ENCODE measurements at regions not wholly inside any gene's neighbourhood (a gene's known extent, or its start where the extent isn't known, plus 50 kb on each side); places are given as distances from the start of the nearest gene placed in this dataset.
"Not testable (repeated sequence)": the region's sequence is repeated elsewhere in the genome, so short reads cannot be mapped to it uniquely, and the experiment has no call there.

DNA sequence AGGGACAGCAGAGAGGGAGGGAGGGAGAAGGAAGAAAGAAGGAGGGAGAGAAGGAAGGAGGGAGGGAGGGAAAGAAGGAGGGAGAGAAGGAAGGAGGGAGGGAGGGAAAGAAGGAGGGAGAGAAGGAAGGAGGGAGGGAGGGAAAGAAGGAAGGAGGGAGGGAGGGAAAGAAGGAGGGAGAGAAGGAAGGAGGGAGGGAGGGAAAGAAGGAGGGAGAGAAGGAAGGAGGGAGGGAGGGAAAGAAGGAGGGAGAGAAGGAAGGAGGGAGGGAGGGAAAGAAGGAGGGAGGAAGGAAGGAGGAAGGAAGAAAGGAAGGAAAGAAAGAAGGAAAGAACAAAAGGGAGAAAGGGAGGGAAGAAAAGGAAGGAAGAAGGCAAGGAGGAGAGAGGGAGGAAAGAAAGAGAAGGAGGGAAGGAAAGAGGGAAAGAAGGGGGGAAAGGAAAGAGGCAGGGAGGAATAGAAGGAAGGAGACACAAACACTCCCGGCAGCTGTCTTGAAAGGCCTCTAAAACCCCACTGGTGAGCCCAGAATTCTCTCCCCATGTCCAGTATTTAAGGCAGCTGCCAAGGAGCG lies 153.0 kb downstream of the TFAP2C start:
- H3K9me3 Mint-ChIP-seq; H3K4me3 Mint-ChIP-seq; H3K27ac Mint-ChIP-seq; intact Hi-C loops (cut with micrococcal nuclease); H3K36me3 Mint-ChIP-seq (ENCODE audit: low read depth); DNase-seq (ENCODE audit: low spot score); H3K27me3 Mint-ChIP-seq (ENCODE audit: insufficient read depth): not testable (repeated sequence)
- H3K4me1 Mint-ChIP-seq (ENCODE audit: low read depth) = peaks cover 13% of the 10 kb centered on the region

DNA sequence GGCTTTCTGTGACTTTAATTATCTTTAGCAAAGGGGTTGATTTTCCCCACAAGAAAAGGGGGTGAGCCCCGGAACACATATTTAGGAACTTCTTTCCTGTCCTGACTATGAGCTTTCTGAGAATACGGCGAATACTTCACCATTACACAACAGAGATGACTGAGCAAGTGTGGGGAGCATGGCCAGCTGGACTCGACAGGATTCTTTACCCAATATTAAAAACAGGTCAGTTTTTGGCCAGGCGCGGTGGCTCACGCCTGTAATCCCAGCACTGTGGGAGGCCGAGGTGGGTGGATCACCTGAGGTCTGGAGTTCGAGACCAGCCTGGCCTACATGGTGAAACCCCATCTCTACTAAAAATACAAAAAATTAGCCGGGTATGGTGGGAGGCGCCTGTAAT lies 153.7 kb downstream of the TFAP2C start:
- H3K9me3 Mint-ChIP-seq; H3K27ac Mint-ChIP-seq; DNase-seq (ENCODE audit: low spot score); H3K4me3 Mint-ChIP-seq; H3K27me3 Mint-ChIP-seq (ENCODE audit: insufficient read depth); intact Hi-C loops (cut with micrococcal nuclease); H3K36me3 Mint-ChIP-seq (ENCODE audit: low read depth): not testable (repeated sequence)
- peaks cover 13% of the 10 kb centered on the region for H3K4me1 Mint-ChIP-seq (ENCODE audit: low read depth)

DNA sequence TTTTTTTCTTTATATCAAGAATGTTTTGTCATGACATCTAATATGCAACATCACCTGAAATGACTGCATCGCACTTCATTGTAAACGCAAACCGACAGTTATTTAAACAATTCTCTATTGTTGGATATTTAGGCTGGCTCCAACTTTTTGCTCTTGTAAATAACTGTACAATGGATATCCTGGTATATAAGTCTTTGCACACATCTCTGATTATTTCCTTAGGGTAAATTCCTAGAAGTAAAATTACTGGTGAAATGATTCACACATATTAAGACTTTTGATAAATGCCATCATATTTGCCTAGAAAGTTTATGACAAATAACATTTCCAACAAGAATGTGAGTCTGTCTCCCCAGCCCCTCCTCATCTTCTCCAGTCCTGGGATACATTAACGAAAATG lies 154.7 kb downstream of the TFAP2C start:
- peaks cover 4% of the 10 kb centered on the region for H3K4me1 Mint-ChIP-seq (ENCODE audit: low read depth)
- H3K9me3 Mint-ChIP-seq = no peaks in the 10 kb centered on the region
- no peak overlapping the region for H3K4me3 Mint-ChIP-seq
- no peaks in the 10 kb centered on the region for H3K36me3 Mint-ChIP-seq (ENCODE audit: low read depth)
- H3K27ac Mint-ChIP-seq = no peak overlapping the region
- peaks cover 4% of the 10 kb centered on the region for H3K27me3 Mint-ChIP-seq (ENCODE audit: insufficient read depth)
- intact Hi-C loops (cut with micrococcal nuclease) = no loop called here
- DNase-seq (ENCODE audit: low spot score) = no peak

DNA sequence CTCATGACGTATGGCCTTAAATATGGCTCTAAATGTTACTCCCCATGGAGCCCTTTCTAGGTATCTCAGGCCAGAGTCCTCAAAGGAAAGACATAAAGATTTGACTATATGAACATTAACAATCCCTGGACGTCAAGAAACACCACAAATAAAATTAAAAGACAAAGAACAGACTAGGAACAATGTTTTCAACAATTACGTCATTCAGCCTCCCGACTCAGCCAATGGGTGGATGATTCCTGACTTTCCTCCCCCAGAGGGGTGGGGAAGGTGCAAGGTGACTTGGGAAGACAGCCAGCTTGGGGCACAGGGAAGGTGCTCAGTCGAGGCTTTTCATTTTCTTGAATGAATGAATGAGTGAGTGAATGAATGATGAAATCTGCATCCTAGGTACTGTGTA lies 157.4 kb downstream of the TFAP2C start:
- intact Hi-C loops (cut with micrococcal nuclease) = no loop called here
- Mint-ChIP-seq H3K27ac (no peak overlapping the region), H3K36me3 (ENCODE audit: low read depth) (no peaks in the 10 kb centered on the region), H3K9me3 (no peaks in the 10 kb centered on the region), H3K4me3 (no peak overlapping the region), H3K4me1 (ENCODE audit: low read depth) (no peaks in the 10 kb centered on the region), H3K27me3 (ENCODE audit: insufficient read depth) (no peaks in the 10 kb centered on the region)
- DNase-seq (ENCODE audit: low spot score) = no peak

DNA sequence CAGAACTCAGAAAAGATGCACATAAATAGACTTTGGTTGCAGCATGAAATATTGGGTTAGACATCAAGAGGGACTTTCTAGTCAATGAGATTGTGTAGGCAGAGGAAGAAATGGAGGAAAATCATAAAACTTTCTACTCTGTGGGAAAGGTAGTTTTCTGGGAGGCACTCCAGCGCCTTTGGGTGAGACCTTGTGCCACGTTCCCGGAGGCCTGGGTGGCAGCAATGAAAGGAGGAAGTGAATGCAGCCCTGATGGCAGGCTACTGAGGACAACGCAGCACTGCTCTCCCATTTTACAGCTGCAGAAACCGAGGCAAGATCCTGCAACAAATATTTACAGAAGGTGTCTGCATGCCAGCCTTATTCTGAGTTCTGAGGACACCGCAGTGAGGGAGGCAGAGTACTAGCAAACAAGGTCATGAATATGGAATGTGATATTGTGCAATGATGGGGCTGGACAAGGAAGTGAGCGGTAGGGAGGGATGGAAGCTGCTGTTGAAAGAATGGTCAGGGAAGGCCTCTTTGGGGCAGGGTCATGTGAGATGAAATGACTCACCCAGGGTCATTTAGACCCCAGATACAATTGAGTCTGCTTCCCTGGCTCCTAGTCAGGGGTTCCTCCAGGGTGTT lies 159.1 kb downstream of the TFAP2C start:
- Mint-ChIP-seq H3K36me3 (ENCODE audit: low read depth) (no peaks in the 10 kb centered on the region), H3K27ac (no peak overlapping the region), H3K9me3 (no peaks in the 10 kb centered on the region), H3K4me1 (ENCODE audit: low read depth) (no peaks in the 10 kb centered on the region), H3K27me3 (ENCODE audit: insufficient read depth) (no peaks in the 10 kb centered on the region), H3K4me3 (no peak overlapping the region)
- no peak for DNase-seq (ENCODE audit: low spot score)
- intact Hi-C loops (cut with micrococcal nuclease) = no loop called here

DNA sequence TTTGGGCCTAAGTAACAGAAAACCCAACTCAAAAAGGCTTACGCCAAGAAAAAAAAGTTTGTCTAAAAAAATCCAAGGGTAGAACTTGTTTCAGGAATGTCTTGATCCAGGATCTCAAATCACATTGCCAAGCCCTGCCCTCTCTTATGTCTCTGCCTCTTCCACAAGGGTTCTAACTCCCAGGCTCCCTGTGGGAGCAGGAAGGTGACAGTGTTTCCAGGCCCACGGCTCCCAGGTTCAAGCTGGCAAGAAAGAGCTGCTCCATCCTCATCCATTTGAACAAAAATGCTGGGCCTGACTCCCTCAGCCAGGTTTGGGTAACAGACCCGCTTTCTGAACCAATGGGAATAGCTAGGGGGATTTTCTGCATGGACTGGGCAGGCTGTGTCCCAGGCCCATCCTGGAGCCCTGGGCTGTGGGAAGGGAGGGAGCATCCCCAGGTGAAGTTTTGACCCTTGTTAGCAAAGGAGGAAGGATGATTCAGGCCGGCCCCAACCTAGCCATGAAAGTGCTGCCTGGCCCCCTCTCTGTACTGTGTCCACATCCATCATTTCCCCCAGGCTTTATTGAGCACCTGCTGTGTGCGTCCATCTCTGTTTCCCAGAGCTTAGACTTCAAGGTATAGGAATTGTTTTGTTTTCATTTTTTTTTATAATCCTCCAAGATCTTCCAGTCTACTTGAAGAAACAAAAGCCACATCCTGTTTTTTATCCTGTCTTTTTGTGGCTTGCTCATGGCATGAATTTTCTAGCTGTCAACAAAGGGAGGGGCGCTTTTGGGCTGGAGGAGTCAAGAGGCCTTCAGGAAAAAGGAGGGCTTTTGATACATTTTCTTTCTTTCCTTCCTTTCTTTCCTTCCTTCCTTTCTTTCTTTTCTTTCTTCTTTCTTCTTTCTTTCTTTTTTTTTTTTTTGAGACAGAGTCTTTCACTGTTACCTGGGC lies 159.8 kb downstream of the TFAP2C start:
- no peaks in the 10 kb centered on the region for H3K4me1 Mint-ChIP-seq (ENCODE audit: low read depth)
- H3K36me3 Mint-ChIP-seq (ENCODE audit: low read depth) = no peaks in the 10 kb centered on the region
- no peak overlapping the region for H3K27ac Mint-ChIP-seq
- H3K27me3 Mint-ChIP-seq (ENCODE audit: insufficient read depth) = no peaks in the 10 kb centered on the region
- DNase-seq (ENCODE audit: low spot score) = no peak
- intact Hi-C loops (cut with micrococcal nuclease) = no loop called here
- no peaks in the 10 kb centered on the region for H3K9me3 Mint-ChIP-seq
- no peak overlapping the region for H3K4me3 Mint-ChIP-seq

DNA sequence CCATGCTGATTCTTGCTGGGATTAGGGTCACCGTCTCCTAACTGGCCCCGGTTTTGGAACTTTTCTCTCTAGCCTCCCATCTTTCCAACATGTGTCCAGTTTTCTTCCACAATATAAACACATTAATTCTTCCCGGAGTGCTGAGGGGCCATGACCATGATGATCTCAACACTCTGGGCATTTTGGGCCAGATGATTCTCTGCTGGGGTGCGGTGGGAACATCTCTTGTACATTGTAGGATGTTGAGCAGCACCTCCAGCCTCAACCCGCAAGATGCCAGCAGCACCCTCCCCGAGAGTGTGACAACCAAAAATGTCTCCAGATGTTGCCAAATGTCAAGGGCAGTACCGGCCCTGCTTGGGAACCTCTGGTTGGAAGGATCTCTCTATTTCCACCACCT lies 164.8 kb downstream of the TFAP2C start:
- Mint-ChIP-seq H3K4me1 (ENCODE audit: low read depth) (no peaks in the 10 kb centered on the region), H3K9me3 (peaks cover 5% of the 10 kb centered on the region), H3K36me3 (ENCODE audit: low read depth) (no peaks in the 10 kb centered on the region), H3K27ac (no peak overlapping the region), H3K27me3 (ENCODE audit: insufficient read depth) (no peaks in the 10 kb centered on the region), H3K4me3 (no peak overlapping the region)
- intact Hi-C loops (cut with micrococcal nuclease) = no loop called here
- DNase-seq (ENCODE audit: low spot score) = no peak

DNA sequence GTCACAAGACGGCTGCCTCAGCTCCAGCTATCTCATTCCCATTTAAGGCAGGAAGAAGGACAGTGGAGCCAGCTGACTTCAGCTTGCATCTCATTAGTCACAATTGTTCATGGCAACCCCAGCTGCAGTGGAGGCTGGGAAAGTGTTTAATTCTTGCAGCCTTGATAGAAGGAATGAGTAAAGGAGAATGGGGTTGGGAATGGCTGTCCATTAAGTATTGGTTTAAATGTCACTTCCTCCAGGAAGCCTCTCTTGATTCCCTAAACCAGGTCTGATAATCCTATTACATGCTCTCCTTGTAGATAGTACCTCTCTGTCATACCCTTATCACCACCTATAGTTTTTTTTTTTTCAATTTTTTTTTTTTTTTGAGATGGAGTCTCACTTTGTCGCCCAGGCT lies 166.4 kb downstream of the TFAP2C start:
- no peak overlapping the region for H3K4me3 Mint-ChIP-seq
- no peaks in the 10 kb centered on the region for H3K4me1 Mint-ChIP-seq (ENCODE audit: low read depth)
- H3K27ac Mint-ChIP-seq = no peak overlapping the region
- intact Hi-C loops (cut with micrococcal nuclease) = no loop called here
- no peak for DNase-seq (ENCODE audit: low spot score)
- peaks cover 5% of the 10 kb centered on the region for H3K9me3 Mint-ChIP-seq
- H3K27me3 Mint-ChIP-seq (ENCODE audit: insufficient read depth) = no peaks in the 10 kb centered on the region
- no peaks in the 10 kb centered on the region for H3K36me3 Mint-ChIP-seq (ENCODE audit: low read depth)

DNA sequence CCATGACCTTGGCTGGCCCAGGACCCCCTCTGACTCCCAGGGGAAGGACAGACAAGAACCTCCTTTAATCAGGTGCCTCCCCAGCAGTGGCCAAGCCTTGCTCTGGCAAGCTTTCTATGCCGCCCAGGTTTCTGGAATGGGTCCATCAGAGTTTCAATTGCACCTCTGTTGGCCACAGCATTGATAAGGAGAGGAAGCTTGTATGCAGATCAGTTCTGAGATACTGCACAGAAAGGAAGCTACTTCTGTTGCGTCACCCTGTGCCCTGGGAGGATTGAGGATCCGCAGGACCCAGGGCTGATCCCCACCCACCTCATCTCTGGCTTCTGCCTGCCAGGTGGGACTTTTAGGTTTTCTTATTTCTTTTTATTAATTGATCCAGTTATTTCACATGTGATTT lies 167.2 kb downstream of the TFAP2C start:
- Mint-ChIP-seq H3K4me3 (no peak overlapping the region), H3K36me3 (ENCODE audit: low read depth) (no peaks in the 10 kb centered on the region), H3K4me1 (ENCODE audit: low read depth) (no peaks in the 10 kb centered on the region), H3K9me3 (peaks cover 5% of the 10 kb centered on the region), H3K27ac (no peak overlapping the region), H3K27me3 (ENCODE audit: insufficient read depth) (no peaks in the 10 kb centered on the region)
- intact Hi-C loops (cut with micrococcal nuclease) = no loop called here
- DNase-seq (ENCODE audit: low spot score) = no peak

DNA sequence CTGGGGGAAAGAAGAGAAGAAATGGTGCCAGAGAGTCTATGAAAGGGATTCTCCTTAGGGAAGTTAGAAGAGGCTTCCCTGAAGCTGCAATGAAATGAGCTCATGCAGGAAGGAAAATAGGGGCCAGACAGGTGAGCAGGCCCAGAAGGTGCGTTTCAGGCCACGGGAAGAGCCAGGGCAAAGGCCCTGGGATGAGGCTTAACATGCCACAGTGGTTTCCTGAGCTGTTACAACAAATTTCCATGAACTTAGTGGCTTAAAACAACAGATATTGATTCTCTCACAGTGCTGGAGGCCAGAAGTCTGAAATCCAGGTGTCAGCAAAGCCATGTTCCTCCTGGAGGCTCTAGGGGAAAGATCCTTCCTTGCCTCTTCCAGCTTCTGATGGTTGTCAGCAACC lies 167.9 kb downstream of the TFAP2C start:
- Mint-ChIP-seq H3K4me3 (no peak overlapping the region), H3K36me3 (ENCODE audit: low read depth) (no peaks in the 10 kb centered on the region), H3K9me3 (peaks cover 5% of the 10 kb centered on the region), H3K27ac (no peak overlapping the region), H3K4me1 (ENCODE audit: low read depth) (no peaks in the 10 kb centered on the region), H3K27me3 (ENCODE audit: insufficient read depth) (no peaks in the 10 kb centered on the region)
- no peak for DNase-seq (ENCODE audit: low spot score)
- intact Hi-C loops (cut with micrococcal nuclease) = no loop called here

DNA sequence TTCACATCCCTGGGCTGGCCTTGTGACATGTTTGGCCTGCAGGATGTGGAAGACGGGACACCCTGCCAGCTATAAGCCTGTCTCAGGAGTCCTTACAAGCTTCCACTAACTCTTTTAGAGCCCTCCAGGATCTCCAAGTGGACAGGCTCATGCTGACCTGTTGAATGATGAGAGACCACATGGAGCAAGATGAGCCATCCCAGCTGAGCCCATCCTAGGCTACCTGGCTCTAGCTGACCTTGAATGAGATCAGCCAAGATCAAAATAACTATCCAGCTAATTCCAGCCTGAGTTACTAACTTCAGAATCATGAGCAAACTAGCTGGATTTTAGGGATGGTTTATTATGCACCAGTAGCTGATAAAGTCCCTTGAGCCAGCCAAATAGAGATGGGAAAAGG lies 169.5 kb downstream of the TFAP2C start:
- intact Hi-C loops (cut with micrococcal nuclease) = no loop called here
- no peak overlapping the region for H3K27ac Mint-ChIP-seq
- H3K36me3 Mint-ChIP-seq (ENCODE audit: low read depth) = no peaks in the 10 kb centered on the region
- no peaks in the 10 kb centered on the region for H3K4me1 Mint-ChIP-seq (ENCODE audit: low read depth)
- H3K4me3 Mint-ChIP-seq = no peak overlapping the region
- H3K27me3 Mint-ChIP-seq (ENCODE audit: insufficient read depth) = no peaks in the 10 kb centered on the region
- DNase-seq (ENCODE audit: low spot score) = no peak
- peaks cover 5% of the 10 kb centered on the region for H3K9me3 Mint-ChIP-seq

DNA sequence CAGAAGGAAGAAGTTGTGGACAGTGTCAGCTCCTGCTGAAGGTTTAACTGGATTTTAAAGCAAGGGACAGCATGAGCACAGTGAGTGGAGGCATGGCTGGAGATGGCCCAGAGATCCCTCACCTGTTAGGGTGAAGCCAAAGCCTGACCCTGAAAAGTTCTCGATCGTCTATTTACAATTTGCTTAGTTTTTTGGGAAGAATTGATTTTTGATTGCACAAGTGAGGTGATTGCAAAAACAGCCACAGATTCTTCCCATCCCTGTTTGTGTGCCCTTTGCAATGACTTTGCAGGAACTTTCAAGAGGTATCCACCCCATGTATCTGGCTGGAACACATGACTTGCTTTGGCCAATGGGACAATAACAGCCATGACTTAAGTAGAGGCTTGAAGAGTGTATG lies 170.1 kb downstream of the TFAP2C start:
- intact Hi-C loops (cut with micrococcal nuclease) = no loop called here
- no peak overlapping the region for H3K4me3 Mint-ChIP-seq
- H3K36me3 Mint-ChIP-seq (ENCODE audit: low read depth) = no peaks in the 10 kb centered on the region
- peaks cover 1% of the 10 kb centered on the region for H3K27me3 Mint-ChIP-seq (ENCODE audit: insufficient read depth)
- no peaks in the 10 kb centered on the region for H3K4me1 Mint-ChIP-seq (ENCODE audit: low read depth)
- H3K9me3 Mint-ChIP-seq = peaks cover 5% of the 10 kb centered on the region
- H3K27ac Mint-ChIP-seq = no peak overlapping the region
- DNase-seq (ENCODE audit: low spot score) = no peak

DNA sequence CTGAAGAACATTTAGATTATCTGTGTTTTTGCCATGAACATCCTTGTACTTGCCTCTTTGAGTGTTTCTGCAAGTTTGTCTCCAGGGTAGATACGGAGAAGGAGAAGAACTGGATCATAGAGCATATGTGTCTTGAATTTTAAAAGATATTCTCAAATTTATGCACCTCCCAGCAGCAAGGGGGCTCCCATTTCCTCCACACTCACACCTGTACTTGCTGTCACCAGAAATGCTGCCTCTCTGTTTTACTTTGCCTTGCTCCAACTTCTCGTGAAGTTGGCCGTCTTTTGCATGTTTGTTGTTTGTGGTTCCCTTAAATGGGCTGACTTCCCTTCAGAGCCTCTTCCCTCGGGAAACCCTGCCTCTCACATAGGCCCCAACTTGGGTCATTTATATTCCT lies 171.0 kb downstream of the TFAP2C start:
- Mint-ChIP-seq H3K4me1 (ENCODE audit: low read depth) (no peaks in the 10 kb centered on the region), H3K4me3 (no peak overlapping the region), H3K27ac (no peak overlapping the region), H3K27me3 (ENCODE audit: insufficient read depth) (peaks cover 1% of the 10 kb centered on the region), H3K9me3 (peaks cover 5% of the 10 kb centered on the region), H3K36me3 (ENCODE audit: low read depth) (no peaks in the 10 kb centered on the region)
- intact Hi-C loops (cut with micrococcal nuclease) = no loop called here
- DNase-seq (ENCODE audit: low spot score) = no peak

Data from activated T-helper 1 cell treated with anti-CD3 and anti-CD28 coated beads, Interleukin-12 subunit alpha, Interleukin-12 subunit beta, Interleukin-2, Interleukin-4 antibody, amounts not matched to agents 30 ng/mL and 10 ng/mL and 1 ng/mL, durations not matched to agents 14 hours and 24 hours and 36 hours (primary cell).